NCI-H345 treated with DMSO at 0.1 percent for 48 hours (cell line): ENCODE measurements at regions not wholly inside any gene's neighbourhood (a gene's known extent, or its start where the extent isn't known, plus 50 kb on each side); places are given as distances from the start of the nearest gene placed in this dataset.
"Not testable (repeated sequence)": the region's sequence is repeated elsewhere in the genome, so short reads cannot be mapped to it uniquely, and the experiment has no call there.

Experiments used
- DNase-seq: peaks from one replicate; lab custom pipeline; 2025; ENCODE audit not compliant: unreplicated experiment; lab: John Stamatoyannopoulos, UW

DNA sequence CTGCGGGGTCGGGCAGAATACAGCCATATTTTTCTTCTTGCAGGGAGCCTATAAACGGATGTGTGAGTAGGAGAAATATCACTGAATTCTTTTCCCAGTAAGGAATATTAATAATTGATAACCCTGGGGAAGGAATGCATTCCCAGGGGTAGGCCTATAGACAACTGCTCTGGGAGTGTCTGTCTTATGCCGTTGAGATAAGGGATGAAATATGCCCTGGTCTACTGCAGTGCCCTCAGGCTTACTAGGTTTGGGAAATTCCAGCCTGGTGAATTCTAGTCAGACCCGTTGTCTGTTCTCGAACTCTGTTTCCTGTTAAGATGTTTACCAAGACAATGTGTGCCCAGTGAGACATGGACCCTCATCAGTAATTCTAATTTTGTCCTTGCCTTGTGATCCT is 1129.3 kb downstream of the ZPLD1 start:
- DNase-seq, result not testable (repeated sequence)

- DNase-seq, result no peak
Measured at GRCh38 chr3:103585809-103586208, 1151.0 kb downstream of the ZPLD1 start.

- no peak for DNase-seq
Measured at GRCh38 chr3:103589770-103590169, 1155.0 kb downstream of the ZPLD1 start.

DNA sequence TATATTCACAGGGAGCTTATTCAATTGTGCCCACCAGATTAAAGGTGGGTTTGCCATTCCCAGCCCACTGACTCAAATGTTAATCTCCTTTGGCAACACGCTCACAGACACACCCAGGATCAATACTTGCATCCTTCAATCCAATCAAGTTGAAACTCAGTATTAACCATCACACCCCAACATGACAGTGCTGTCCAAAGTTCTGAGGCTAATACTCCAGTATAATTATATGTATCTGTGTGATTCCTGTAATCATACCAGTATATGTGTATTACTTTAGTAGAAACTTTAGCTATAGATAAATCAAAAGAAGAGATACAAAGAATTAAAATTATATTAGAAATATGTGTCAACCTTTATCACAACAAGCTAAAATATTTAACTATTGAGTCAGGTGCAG is 1166.0 kb downstream of the ZPLD1 start:
- DNase-seq, result no peak

DNA sequence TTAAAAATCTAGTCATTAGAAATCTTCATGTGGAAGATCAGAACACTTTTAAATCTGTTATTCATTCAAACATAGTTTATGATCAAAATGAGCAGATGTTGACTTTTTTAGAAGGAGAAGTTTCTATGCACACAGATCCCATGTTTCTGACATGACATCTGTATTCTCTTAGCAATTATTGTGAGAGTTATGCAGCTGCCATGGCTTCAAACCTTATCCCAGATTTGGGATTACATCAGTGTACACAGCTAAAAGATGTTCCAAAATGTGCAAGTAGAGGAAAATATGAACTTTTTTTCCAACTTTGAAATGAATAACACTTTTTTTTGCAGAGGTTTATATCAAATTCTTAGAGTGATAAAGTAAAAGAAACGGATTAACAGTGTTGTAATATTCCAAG is 1166.9 kb downstream of the ZPLD1 start:
- no peak for DNase-seq

- no peak for DNase-seq
Measured at GRCh38 chr3:103609472-103609871, 1174.7 kb downstream of the ZPLD1 start.

DNA sequence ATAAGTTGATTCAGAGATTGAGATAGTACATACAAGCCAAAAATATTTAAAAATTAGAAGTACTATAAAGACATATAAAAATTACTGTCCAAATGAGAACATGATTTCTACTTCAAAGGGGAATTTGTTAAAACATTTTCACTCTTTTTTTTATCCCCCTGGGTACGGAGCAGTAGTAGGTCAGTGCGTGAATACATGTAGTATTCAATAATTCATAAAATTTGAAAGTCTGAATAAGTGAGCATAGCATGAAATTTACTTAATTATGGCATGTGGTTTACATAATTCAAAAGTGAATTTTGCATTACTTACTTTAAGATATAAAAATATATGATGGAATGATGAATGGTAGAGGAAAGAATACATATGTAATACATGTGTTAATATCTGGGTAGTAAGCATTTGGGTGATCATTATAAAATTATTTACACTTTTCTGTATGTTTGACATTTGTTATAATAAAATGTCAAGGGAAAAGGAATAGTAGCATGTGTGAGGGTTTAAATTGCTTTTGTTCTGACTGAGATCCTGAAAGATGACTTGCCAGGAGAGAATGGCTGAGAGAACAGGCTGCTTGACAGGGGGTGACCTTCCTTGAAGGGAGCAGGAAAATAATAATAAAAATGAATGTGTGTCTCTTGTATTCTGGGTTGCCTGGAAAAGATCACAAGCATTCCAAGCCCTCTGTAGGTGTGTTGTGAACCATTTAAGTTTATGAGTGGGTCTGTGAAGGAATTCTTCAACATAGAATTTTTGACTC is 1178.8 kb downstream of the ZPLD1 start:
- DNase-seq, result no peak

- DNase-seq, result no peak
Measured at GRCh38 chr3:103614719-103615118, 1179.9 kb downstream of the ZPLD1 start.

DNA sequence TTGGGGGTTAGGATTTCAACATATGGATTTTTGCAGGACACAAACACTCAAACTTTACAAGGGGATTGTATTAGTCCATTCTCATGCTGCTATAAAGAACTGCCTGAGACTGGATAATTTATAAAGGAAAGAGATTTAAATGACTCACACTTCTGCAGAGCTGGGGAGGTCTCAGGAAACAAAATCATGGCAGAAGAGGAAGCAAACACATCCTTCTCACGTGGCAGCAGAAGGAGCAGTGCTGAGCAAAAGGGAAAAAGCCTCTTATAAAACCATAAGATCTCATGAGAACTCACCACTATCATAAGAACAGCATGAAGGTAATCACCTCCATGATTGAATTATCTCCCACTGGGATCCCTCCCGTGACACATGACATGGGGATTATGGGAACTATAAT is 1183.1 kb downstream of the ZPLD1 start:
- DNase-seq, result no peak

- DNase-seq, result no peak
Measured at GRCh38 chr3:103624271-103624670, 1189.5 kb downstream of the ZPLD1 start.

DNA sequence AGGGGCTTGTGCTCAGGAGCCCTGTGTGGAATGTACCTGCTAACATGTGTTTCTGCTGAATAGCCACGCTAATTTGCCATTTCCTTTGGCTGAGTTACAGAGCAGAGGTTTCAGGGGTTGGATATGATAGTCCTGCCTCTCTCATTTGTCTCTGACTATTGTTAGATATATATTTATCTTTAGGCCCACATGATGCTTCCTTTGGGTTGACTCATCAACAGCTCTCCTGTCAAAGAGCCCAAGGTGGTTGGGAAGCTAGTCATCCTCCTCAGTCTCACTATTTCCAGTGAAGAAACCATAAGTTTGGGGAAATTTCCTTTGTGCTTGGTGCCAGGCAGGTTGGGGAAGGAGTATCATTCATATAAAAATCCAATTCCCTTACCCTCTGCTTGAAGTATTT is 1194.6 kb downstream of the ZPLD1 start:
- DNase-seq, result no peak

- DNase-seq, result no peak
Measured at GRCh38 chr3:103644450-103644849, 1209.6 kb downstream of the ZPLD1 start.

DNA sequence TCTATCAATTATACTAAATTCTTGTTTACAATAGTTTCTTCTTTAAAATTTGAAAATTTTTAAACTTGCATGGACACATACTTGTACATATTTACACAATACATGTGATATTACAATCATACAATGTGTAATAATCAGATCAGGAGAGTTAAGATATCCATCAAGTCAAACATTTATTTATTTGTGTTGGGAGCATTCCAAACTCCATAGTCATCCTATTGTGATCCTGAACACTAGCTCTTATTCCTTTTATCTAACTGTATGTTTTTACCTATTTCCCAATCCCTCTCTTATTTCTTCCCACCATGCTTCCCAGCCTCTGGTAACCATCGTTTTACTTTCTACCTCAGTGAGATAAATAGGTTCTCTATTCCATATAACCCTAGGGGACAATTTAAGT is 1219.2 kb downstream of the ZPLD1 start:
- DNase-seq, result no peak

GRCh38 chr3:103657756-103658155 is 1222.9 kb downstream of the ZPLD1 start:
- no peak for DNase-seq

- no peak for DNase-seq
Measured at GRCh38 chr3:103660810-103661209, 1226.0 kb downstream of the ZPLD1 start.

DNA sequence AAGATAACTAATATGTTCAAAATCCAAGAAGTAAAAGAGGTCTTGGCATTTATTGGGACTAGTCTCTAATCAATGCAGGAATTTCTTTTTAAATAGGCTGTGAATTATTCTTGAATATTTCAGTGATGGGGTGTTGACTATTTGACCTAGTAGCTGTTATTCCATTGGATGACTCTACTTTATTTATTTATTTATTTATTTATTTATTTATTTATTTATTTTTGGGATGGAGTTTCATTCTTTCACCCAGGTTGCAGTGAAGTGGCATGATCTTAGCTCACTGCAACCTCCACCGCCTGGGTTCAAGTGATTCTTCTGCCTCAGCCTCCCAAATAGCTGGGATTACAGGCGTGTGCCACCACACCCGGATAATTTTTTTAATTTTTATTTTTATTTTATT is 1227.8 kb downstream of the ZPLD1 start:
- DNase-seq, result no peak

GRCh38 chr3:103672346-103672745 is 1237.5 kb downstream of the ZPLD1 start:
- DNase-seq, result no peak

DNA sequence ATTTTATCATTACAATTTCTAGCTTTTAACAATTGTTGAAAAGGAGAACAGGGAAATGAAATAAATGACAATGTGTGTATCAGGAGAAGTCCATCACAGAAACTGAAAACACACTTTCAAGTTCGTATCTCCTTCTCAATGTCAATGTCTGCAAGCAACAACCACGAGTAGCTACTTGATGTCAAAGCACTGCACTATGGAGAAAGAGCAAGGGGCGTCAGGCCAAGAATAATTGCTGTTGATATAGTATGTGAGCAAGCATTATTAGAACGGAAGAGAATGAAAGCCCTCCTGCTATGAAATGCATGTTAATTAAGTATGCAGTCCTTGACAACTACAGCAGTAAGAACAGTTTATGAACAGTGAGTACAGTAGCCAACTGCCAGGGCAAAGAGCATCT is 1250.1 kb downstream of the ZPLD1 start:
- DNase-seq, result no peak

DNA sequence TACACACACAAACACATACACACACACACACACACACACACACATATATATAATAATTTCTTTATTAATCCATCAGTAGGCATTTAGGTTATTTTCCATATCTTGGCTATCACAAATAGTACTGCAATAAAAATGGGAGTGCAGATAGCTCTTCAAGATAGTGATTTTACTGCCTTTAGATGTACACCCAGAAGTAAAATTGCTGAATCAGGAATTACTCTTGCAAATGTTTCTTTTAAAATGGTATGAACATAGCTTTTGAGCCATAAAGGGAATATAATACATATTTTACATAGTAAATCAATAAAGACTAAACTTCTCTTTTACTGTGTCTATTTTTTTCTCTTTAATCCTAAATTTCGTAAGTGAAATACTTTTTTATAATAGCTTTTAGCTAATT is 1251.1 kb downstream of the ZPLD1 start:
- DNase-seq, result no peak

DNA sequence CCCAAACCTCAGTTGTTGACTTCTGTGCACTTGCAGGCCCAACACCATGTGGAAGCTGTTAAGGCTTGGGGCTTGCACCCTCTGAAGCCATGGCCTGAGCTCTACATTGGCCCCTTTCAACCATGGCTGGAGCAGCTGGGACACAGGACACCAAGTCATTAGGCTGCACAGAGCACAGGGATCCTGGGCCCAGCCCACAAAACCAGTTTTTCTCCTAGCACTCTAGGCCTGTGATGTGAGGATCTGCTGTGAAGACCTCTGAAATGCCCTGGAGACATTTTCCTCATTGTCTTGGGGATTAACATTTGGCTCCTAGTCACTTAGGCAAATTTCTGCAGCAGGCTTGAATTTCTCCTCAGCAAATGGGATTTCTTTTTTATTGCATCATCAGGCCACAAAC is 1255.7 kb downstream of the ZPLD1 start:
- no peak for DNase-seq

DNA sequence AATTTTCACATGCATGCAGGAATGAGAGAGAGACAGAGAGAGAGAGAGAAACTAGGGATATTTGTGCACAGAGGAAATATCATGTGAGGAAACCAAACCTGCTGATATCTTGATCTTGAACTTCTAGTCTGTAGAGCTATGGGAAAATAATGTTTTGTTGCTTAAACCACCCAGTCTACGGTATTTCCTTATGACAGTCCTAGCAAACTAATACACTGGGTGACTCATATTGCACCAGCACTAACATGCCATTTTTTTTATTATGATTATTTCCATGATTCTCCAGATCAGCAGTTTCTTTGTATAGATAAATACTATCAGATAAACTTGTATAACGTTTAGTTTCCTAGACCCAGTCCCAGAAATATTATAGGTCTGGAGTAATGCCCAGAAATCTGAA is 1259.0 kb downstream of the ZPLD1 start:
- no peak for DNase-seq

GRCh38 chr3:103698646-103699045 is 1263.8 kb downstream of the ZPLD1 start:
- DNase-seq, result no peak

DNA sequence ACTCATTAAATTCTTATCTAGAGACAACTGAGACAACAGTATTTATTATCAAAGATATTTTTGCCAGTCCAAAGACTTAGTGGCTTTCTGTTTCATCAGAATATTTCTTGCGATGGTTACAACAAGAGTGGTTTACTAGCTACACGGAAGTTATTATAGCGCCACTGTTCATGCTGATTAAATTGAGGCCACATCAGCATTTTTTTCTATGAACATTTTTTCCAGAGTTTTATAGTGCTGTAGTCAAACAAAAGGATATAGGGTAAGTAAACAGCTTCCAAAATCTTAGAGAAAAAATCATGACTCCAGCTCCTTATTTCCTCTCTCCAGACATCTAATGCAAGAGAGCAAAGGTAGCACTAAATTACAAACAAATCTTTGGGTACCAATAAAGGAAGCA is 1264.4 kb downstream of the ZPLD1 start:
- DNase-seq, result no peak
